Prostate gland (tissue), 2 donors: ENCODE measurements at regions not wholly inside any gene's neighbourhood (a gene's known extent, or its start where the extent isn't known, plus 50 kb on each side); places are given as distances from the start of the nearest gene placed in this dataset.

Source experiments
- DNase-seq: peaks from one replicate; pipeline ENCODE4 v3.0.0-alpha.2; 2019; ENCODE audit warnings: low spot score
- H3K27ac ChIP-seq, 2 donors: fragments of 200-600 bp; sonication (generic); 2 replicates each; pipeline ENCODE4 v1.5.1; 2017 to 2019
- H3K27me3 ChIP-seq: fragments of 200-600 bp; sonication (generic); replicated peaks from 2 replicates; pipeline ENCODE4 v1.5.1; 2019; ENCODE audit not compliant: insufficient read depth
- H3K36me3 ChIP-seq, 2 donors: fragments of 200-600 bp; sonication (generic); 1 replicate in 1 of 2; 2 replicates in 1 of 2; pipeline versions ENCODE4 v1.5.1 to v1.8.1; 2017 to 2019
- H3K4me1 ChIP-seq: fragments of 200-600 bp; sonication (generic); replicated peaks from 2 replicates; pipeline ENCODE4 v1.5.1; 2019
- H3K4me3 ChIP-seq, 2 donors: fragments of 200-600 bp; sonication (generic); 2 replicates each; pipeline ENCODE4 v1.5.1; 2017 to 2019
- H3K9me3 ChIP-seq: fragments of 200-600 bp; sonication (generic); 2 replicates; pipeline ENCODE4 v1.5.1; 2017
- POLR2A ChIP-seq: fragments of 450-650 bp; IDR thresholded peaks from one replicate; pipeline ENCODE4 v1.6.1; 2016; ENCODE audit warnings: antibody characterized with exemption, mild to moderate bottlenecking
- POLR2AphosphoS5 ChIP-seq: sonication (generic); formaldehyde crosslinking; IDR thresholded peaks from one replicate; pipeline ENCODE4 v1.6.1; 2017; ENCODE audit warnings: antibody characterized with exemption
- WGBS: methylation state at CpG from one replicate; pipeline ENCODE4 v1.1.5; 2018; 5-methylcytosine and 5-hydroxymethylcytosine counted together
- intact Hi-C: fragments of 100-400 bp; cut with DNase I; formaldehyde crosslinking; loops from one replicate; pipeline ENCODE4 v1.14.2; 2022
- TF ChIP-seq, protein P1 (sequence below), 4 experiments: fragments of 200-600 bp in 2 of 4; fragments of 450-650 bp in 2 of 4; sonication (generic) in 2 of 4; IDR thresholded peaks; 1 replicate in 3 of 4; 2 replicates in 1 of 4; pipeline ENCODE4 v1.5.1; 2016 to 2019; ENCODE audit warnings: antibody characterized with exemption in 4 of 4, mild to moderate bottlenecking in 2 of 4, moderate library complexity in 2 of 4

DNA sequence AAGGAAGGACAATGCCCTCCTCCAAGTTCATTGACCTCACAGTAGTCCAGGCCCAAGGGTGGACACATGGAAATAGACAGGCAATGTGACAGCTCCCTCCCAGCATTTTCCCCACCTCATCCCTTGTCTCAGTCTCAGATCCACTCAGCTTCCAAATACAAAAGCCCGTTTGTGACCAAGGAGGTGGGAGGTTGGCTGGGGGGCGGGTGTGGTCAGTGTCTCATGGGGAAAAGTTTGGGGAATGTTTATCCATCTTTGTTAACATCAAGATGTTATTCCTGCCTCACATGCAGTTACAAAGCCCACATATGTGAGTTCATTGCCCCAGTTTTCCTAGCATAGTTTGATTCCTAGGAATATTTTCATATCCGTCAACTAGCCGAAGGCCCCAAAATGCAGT is 338.5 kb upstream of the PPP2R3A start:
- Histone ChIP-seq H3K27ac (no peak overlapping the region), H3K4me1 (no peaks in the 10 kb centered on the region), H3K36me3 (no peaks in the 10 kb centered on the region), H3K4me3 (no peak overlapping the region), H3K27me3 (no peaks in the 10 kb centered on the region), H3K9me3 (no peaks in the 10 kb centered on the region)
- TF ChIP-seq, protein P1, sequence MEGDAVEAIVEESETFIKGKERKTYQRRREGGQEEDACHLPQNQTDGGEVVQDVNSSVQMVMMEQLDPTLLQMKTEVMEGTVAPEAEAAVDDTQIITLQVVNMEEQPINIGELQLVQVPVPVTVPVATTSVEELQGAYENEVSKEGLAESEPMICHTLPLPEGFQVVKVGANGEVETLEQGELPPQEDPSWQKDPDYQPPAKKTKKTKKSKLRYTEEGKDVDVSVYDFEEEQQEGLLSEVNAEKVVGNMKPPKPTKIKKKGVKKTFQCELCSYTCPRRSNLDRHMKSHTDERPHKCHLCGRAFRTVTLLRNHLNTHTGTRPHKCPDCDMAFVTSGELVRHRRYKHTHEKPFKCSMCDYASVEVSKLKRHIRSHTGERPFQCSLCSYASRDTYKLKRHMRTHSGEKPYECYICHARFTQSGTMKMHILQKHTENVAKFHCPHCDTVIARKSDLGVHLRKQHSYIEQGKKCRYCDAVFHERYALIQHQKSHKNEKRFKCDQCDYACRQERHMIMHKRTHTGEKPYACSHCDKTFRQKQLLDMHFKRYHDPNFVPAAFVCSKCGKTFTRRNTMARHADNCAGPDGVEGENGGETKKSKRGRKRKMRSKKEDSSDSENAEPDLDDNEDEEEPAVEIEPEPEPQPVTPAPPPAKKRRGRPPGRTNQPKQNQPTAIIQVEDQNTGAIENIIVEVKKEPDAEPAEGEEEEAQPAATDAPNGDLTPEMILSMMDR (IDR thresholded peaks at IDR 0.05), result no peak
- TF ChIP-seq POLR2AphosphoS5 (no peak), POLR2A (no peak)
- WGBS, result 84% methylated on average over 4 of the region's 4 CpGs
- intact Hi-C loops, result no loop called here
- no peak for DNase-seq

DNA sequence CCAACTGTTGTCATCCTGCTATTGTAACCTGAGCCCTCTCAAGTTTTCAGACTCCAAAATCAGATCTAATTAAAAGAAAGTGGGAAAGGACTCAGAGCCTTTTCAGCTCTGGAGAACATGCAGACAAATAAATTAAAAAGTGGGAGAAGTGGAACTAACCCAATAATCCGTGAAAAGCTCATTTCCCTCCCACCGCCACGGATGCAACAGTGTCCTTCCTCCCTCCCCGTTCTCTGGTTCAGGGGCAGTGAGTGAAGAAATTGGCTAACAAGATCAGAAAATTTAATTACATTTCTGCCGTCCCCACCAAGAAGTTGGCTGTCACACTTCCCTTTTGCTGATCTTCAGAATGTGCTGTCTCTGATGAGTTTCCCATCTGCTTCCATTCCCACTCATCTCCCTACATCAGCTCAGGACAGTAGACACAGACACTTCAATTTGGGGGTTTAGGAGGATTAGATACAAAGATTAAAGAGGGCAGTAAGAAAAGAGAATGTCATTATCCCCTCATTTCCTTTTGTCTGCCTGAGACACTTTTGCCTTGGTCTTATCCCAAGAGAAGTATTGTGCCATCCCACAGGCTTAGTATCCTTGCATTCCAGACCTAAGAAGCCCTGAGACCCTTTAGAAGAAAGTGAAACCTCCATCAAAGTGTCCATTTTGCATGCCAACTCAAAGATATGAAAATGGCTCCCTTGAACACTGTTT is 335.7 kb upstream of the PPP2R3A start:
- Histone ChIP-seq H3K36me3 (no peaks in the 10 kb centered on the region), H3K4me1 (no peaks in the 10 kb centered on the region), H3K4me3 (no peak overlapping the region), H3K27ac (no peak overlapping the region), H3K9me3 (no peaks in the 10 kb centered on the region), H3K27me3 (no peaks in the 10 kb centered on the region)
- TF ChIP-seq POLR2A, result no peak
- no peak for TF ChIP-seq POLR2AphosphoS5
- TF ChIP-seq, protein P1 (IDR thresholded peaks at IDR 0.05), result no peak
- 25% methylated on average over 5 of the region's 5 CpGs for WGBS
- intact Hi-C loops, result no loop called here
- no peak for DNase-seq

DNA sequence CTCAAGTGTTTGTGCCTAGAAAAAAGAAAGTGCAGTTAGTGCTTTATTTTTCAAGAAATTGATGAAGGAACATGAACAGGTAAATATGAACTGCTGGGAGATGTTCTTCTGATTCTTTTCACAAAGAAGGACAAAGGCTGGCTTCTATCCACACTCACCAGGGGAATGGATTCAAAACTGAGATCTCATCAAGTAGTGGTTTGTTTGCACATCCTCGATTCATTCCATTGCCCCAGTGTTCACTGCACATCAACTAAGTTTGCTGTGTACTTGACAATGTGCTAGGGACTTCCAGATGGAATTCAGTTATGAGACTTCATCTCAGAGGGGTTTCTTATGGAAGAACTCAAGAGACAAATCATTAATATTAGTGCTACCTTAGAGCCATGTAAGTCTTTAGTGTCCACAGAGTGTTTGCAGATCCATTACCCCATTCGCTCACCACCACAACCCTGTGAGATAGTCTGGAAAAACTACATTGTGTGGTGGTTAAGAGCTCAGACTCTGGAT is 332.9 kb upstream of the PPP2R3A start:
- WGBS, result 60% methylated on average over 2 of the region's 2 CpGs
- Histone ChIP-seq H3K27ac (no peak overlapping the region), H3K27me3 (no peaks in the 10 kb centered on the region), H3K4me3 (no peak overlapping the region), H3K9me3 (no peaks in the 10 kb centered on the region), H3K4me1 (no peaks in the 10 kb centered on the region), H3K36me3 (no peaks in the 10 kb centered on the region)
- TF ChIP-seq POLR2A, result no peak
- TF ChIP-seq POLR2AphosphoS5, result no peak
- TF ChIP-seq, protein P1 (IDR thresholded peaks at IDR 0.05), result no peak
- no peak for DNase-seq
- intact Hi-C loops, result no loop called here

DNA sequence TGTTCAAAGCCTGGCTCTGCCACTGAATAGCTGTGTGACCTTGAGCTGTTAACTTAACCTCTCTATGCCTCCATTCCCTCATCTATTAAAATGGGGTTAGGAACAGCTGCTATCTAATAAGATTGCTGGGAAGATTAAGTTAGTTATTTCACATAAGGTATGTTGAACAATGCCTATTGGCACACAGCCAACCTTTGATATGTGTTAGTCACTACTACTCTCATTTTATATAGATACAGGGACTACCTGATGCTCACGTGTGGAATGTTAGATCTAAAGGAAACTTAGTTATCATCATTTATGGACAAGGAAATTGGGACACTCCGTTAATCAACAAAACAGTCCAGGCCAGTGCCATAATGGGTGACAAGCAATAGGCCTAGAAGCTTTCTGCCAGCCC is 332.4 kb upstream of the PPP2R3A start:
- Histone ChIP-seq H3K4me3 (no peak overlapping the region), H3K36me3 (no peaks in the 10 kb centered on the region), H3K27ac (no peak overlapping the region), H3K9me3 (no peaks in the 10 kb centered on the region), H3K4me1 (no peaks in the 10 kb centered on the region), H3K27me3 (no peaks in the 10 kb centered on the region)
- no peak for DNase-seq
- intact Hi-C loops, result no loop called here
- 52% methylated on average over 2 of the region's 2 CpGs for WGBS
- no peak for TF ChIP-seq POLR2A

DNA sequence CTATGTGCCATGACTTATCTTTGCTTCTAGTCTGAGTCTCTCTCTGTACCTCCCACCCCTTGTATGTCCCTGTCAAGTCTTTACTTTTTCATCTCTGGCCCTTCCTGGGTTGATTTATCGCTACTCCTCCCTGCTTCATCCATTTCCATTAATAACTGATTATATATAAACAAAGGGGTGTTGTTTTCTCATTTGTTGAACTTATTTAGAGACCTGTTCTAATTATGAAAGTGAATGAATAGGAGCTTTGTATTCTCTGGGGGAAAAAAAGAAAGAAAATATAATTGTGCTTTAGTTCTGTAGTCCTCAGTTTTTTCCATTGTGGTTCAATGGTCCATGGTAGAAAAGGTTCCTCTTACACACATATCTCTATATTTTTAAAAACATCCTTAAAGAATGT is 328.9 kb upstream of the PPP2R3A start:
- H3K9me3 ChIP-seq, result no peaks in the 10 kb centered on the region
- no peak overlapping the region for H3K27ac ChIP-seq
- intact Hi-C loops, result no loop called here
- no peak overlapping the region for H3K4me3 ChIP-seq
- no peaks in the 10 kb centered on the region for H3K27me3 ChIP-seq
- 88% methylated on average over 1 of the region's 1 CpG for WGBS
- no peaks in the 10 kb centered on the region for H3K36me3 ChIP-seq
- no peak for DNase-seq
- H3K4me1 ChIP-seq, result no peaks in the 10 kb centered on the region
- no peak for TF ChIP-seq POLR2A
- TF ChIP-seq POLR2AphosphoS5, result no peak
- TF ChIP-seq, protein P1 (IDR thresholded peaks at IDR 0.05), result no peak
